IPS-NIHi7 (cell line): ENCODE measurements at regions not wholly inside any gene's neighbourhood (a gene's known extent, or its start where the extent isn't known, plus 50 kb on each side); places are given as distances from the start of the nearest gene placed in this dataset.

Source experiments
- DNase-seq: peaks from one replicate; pipeline ENCODE4 v3.0.0; 2012; ENCODE audit warnings: mixed read lengths; ENCODE audit errors: extremely low spot score

DNA sequence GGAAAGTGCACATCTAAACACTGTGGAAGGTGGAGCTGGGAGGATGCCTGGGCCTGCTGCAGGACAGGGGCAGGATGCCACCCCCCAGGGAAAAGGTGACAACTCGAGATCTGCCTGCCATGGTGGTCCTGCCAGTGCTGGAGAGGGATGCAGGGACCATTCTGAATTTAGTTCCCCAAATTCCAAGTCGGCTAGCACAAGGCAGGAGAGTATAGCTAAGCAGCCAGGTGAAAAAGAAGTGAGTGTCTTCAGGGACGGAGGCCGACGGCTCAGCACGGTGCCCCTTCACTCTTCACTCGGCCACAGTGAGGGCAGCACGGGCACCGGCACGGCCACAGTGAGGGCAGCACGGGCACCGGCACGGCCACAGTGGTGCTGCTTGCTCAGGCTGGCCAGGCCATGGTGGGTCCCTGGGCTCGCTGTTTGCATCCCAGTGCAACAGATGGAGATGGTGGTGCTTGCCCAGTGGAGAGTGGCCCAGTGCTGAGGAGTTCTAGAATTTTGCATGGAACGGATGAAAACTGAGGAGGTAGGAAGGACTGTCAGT is 161.3 kb upstream of the SHH start:
- DNase-seq: no peak

DNA sequence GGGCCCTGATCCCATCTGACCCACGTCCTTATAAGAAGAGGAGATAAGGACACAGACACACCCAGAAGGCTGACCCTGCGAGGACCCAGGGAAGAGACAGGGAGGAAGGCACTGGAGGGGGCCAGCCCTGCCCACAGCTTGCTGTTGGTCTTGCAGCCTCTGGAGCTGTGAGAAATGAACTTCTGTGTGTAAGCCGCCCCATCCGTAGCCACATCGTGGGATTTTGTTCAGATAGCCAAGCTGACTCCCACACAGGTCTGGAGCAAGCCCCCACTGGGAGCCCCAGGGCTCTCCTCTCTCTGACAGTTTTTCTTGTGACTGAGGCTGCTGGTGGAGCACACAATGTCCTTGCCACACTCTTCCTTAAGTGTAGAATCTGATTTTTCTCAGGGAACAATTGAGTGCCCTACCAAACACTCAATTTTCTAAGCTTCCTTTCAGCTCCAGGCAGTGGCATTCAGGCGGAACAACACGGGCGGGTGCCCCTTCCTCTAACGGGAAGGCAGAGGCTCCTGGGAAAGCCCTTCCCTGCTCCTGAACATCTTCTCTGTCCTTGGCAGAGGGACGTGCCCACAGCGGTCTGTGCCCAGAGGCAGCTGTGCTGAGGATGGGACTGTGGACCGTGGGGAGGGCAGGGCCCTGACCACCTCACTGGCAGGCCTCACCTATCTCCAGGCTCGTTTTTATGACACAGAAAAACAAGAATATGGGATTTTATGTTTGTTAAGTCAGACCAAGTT is 160.6 kb upstream of the SHH start:
- no peak for DNase-seq

DNA sequence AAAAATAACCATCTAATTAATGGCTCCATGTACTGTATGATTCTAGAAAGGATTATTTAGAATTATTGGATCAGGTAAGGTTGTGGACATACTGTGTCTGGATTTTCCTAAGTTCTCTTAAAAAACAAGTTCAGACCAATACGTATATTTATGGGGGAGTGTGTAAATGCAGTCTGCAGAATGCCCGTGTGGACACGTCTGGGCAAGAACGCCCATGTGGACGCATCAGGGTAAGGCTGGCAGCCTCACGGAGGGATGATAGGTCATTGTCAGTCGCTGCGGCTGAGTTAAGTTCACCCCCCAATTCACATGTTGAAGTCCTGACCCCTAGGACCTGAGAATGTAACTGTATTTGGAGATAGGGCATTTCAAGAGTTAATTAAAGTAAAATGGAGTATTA is 160.0 kb upstream of the SHH start:
- DNase-seq: no peak

DNA sequence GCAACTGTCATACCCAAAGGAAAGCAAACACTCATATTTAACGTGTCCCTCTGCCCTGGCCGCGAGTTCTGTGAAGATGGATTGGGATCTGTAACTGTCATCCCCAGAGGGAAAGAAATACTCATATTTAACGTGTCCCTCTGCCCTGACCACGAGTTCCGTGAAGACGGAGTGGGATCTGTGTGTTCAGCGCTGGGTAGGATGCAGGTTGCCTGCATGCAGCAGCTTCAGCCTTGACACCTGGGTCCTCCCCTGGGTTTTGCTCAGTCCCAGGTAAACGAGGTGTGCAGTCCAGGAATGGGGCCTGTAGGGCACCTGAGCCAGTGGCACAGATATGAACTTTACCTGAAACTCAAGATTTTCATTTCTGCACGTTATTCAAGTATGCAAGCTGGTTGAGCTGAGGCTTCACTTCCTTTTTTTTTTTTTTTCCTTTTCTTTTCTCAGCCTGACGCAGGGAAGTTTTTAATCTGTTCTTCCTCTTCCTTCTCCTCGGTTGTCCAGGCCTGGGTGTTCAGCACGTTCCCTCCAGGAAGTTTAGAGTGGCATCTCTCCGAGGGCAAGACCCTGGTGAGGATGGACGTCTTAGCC is 159.0 kb upstream of the SHH start:
- no peak for DNase-seq

DNA sequence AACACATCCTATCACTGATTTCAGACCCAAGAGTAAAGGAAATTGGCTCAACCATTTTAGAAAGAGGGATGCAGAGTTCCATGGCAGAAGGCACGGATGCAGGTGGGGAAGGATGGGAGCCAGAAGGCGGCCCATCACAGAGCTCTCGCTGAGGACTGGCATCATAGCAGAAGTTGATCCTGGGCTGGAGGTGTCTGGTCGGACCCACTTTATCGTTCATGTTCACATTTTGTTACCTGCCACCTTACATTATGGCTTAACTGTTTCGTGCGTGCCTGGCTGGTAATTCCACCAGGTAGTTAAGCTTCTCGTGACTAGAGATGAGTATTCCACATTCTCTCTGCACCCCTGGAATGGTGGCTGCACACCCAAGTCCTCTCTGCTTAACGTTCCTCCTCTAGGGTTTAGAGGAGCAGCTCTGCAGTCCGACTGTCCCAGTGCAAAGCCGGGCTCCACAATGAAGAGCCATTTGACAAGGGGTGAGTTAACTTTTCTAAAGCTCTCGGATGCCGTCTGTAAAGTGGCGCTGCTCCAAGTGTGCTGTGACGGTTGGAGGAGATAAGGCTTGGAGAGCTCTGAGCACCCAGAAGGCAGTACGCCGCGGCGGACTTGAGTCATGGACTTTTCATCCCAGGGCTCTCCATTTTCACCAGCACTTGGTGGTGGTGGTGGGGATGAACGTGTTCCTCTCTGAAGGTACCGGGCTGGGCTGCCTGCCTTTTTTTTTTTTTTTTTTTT is 157.1 kb upstream of the SHH start:
- no peak for DNase-seq

DNA sequence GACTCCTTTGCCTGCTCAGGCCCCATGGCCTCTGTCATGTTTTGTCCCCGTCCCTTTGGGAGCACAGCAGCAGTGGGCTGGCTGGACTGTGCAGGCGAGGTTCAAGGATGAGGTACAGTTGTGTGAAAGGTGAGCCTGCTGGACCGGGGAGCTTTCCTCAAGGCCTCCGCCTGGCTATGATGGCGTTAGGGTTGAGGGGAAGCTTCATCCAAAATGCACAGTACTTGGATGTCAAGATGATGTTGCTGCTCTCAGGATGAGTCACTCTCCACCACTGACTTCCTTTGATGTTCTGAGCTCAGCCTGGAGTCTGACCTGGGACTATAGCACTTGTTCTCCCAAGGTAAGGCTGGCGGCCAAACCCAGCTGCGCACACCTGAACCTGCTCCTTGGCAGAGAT is 152.7 kb upstream of the SHH start:
- no peak for DNase-seq

DNA sequence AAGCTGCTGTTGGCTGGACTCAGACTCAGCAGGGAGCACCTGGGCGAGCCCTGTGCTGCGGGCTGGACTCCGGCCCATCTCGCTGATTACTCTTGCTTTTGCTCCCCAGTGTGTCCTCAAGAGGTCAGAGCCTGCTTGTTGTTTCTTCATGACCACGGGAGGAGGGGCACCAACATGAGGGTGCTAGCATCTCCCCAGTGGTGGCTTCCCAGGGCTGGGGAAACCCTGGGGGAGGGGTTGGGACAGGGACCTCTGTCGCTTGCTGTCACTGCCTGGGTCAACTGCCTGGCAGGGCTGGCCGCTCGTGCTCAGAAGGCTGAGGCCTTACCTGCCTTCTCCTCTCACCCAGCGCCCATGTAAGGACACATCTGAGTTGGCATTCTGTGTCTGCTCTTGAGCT is 152.3 kb upstream of the SHH start:
- DNase-seq: no peak

DNA sequence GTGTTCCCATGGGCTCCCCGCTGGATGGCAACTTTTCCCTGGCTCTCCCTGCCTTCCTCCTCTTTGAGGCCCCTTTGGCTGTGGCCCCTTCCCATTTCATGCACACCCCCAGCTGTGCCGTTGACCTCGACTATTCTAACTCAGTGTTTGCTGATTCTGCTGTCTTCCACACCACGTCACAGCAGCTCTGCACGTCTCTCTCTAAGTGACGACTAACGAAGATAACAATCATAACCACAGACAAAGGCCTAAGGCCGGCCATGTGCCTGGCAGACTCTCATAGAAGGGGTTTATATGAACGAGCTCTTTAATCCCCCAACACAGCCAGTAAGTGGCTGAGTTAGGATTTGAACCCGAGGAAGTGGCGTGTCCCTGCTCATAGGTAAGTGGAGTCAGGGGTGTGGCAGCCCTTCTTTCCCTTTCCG is 151.5 kb upstream of the SHH start:
- no peak for DNase-seq

DNA sequence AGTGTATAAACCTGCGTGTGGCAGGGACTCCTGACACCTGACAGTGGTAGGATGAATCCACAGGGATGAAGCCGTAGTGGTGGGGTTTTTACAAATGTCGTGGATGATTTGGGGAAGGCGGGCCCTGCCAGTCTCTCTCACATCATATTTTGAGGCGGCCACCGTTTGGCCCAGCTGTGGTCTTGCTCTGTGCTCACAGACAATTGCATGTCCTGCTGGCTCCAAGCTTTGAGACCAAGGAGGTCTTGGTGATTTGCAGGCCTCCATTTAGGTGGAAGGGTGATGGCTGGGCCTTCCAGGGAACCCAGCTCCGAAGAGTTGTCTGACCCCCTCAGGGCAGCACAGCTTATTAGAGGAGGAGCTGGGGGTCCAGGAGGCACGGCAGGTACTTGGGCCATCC is 151.1 kb upstream of the SHH start:
- no peak for DNase-seq

DNA sequence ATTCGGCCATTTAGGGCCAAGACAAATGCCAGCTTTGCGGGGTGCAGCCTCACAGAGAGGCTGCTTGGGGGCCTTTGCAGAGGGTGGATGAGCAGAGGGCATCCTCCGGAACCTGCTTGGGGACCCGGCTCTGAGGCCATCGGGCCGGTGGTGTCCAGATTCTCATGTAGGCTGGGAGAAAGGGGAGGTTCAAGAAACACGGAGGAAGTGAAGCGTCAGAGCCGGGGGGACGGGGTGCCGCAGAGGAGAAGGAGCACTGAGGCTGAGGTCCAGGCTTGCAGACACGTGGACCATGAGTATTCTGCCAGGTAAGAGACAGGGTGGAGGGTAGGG is 150.7 kb upstream of the SHH start:
- no peak for DNase-seq

DNA sequence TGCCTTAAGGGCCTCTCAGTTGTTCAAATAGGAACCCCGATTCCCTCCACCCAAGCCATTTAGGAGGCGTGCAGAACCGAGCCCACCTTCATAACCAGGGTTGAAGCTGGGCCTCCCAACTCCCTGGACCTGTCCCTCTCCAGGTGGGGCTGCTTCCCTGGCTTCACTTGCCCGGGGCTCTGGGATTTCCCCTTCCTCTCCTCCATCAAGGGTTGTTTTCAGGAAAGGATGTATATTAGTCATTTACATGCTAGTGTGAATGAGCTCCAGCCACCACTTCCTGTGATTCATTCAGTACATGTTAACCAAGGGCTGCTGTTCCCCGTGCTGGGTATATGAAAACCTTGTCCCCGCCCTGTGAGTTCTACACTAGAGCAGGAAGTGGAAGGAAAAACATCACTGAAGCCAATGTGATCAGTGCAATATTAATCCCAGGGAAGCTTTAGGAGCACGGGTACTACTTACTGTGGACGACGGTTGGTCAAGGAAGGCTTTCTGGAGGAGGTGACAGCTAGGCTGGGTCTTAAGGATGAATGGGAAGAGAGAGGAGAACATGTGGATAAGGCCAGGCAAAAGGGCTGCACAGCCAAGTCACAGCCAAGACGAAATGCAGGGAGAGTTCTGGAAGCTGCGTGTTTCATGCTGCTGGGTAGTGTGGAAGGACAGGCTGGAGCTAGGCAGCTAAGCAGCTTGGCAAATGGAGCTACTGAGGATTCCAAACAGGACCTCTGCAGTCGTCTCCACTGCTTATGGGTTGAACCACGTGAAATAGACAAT is 150.1 kb upstream of the SHH start:
- no peak for DNase-seq

DNA sequence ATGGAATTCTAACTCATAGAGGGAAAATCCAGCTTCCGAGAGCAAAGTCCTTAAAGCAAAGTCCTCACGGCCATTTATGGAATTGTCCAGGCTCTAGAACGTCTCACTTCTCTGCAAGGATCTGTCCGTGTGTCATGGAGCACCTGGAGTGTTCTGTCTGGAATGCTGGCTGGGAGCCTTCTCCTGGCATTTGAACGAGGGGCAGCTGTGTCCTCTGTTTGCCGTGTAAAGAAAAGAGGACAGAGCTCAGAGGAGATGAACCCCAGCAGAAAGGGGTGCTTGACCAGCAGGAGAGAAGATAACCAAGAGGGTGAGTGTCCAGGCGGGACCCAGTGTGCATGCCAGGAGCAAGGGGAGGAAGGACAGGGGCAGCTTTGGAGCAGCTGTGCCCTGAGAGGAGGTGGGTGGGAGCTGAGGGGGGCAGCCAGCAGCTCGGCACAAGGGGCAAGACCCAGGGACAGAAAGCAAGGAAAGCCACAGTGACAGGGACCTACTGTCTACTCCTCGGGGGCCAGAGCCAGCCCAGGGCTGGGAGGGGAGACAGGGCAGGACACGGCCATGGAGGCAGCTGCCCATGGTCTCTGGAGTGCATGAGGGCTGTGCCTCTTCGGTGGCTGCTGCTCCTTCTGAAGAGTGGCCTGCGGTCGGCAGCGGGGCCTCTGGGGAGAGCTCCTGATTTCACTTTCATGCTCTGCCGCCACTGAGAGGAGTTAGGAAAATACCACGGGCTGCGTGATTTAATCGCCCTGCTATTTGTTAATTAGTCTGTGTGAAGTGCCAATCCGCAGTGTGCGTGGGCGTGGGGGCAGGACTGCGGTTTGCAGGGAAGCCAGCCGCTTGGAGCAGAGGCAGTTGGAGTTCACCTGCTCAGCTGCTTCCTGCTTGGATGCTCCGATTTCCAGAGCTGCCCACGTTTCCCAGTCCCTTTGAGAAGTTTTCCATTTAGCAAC is 149.3 kb upstream of the SHH start:
- DNase-seq: no peak

DNA sequence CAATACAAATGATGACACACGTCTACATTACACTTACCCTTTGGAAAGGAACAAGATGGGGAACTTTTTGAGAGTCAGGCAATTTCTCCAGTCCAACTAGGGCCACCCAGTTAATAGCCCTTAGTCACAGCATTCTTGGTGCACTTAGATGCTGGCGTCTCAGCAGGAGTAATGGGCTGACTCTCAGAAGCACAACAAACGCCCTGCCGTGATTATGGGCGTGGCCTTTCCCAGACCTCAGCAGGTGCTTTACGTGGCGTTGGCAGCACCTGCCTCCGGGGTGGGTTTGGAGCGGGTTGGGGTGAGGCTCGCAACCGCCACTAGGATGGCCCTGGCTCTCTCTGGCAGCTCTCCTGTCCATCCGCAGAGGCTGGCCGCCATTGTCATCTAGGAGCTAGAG is 147.6 kb upstream of the SHH start:
- DNase-seq: no peak

DNA sequence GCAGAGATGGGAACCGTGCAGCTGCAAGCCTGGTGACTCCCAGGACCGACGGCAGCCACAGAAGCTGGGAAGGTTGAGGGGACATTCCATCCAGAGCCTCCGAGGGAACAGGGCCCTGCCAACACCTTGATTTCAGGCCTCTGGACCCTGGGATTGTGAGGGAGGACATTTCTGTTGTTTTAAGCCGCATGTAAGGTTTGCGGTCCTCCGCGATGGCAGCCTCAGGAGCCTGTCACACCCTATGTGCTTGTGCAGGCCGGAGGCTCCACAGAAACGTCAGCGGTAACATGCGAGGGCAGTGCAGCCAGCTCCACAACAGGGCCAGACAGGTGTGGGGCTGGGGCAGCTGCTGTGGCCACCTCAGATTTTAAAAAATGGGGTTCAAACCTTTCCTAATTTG is 144.7 kb upstream of the SHH start:
- DNase-seq: no peak

DNA sequence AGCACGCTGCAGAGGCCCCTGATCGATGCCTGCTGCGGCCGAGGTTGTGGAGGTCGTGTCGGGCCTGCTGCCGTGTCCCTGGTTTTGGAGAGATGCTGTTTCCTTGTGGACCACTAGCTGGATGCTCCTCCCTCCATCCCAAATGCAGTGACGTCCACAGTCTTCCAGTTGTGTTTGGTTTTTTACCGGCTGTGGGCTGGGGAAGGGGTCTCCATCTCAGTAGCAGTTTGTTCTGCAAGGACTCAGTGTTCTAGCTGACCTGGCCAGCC is 143.0 kb upstream of the SHH start:
- no peak for DNase-seq

DNA sequence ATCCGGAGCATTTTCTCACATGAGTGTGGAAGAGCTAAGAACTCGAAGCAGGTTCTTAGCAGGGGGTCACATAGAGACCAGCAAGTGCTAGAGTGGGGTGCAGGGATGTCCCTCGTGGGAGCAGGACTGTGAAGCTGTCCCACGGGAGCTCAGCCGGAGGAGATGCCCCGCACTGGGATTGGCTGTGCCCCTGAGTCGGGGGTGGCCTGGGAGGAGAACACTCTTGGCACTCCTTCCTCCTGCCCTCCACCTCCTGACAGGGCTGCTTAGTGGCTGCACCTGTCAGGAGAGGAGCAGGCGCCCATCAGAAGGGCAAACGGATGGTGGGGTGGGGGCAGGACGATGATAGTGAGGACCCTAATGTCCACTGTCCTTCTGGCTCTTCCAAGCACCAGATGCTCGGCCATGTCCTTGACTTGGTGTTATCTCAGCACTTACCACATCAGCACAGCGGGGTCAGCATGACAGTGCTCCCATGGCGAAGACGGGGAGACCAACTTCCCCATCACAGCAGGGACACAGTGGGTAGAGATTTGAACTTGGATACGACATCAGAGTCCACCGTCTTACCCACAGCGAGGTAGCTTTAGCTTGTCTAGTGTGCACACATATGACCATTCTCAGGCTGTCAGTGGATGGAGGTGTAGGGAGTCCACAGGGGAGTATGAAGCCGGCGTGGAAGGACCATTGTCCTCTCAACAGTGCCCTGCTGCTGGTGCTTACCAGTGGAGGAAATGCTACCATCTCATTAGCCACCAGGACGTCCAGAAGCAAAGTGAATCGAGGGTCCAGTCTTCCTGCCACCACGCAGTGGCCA is 142.5 kb upstream of the SHH start:
- no peak for DNase-seq

DNA sequence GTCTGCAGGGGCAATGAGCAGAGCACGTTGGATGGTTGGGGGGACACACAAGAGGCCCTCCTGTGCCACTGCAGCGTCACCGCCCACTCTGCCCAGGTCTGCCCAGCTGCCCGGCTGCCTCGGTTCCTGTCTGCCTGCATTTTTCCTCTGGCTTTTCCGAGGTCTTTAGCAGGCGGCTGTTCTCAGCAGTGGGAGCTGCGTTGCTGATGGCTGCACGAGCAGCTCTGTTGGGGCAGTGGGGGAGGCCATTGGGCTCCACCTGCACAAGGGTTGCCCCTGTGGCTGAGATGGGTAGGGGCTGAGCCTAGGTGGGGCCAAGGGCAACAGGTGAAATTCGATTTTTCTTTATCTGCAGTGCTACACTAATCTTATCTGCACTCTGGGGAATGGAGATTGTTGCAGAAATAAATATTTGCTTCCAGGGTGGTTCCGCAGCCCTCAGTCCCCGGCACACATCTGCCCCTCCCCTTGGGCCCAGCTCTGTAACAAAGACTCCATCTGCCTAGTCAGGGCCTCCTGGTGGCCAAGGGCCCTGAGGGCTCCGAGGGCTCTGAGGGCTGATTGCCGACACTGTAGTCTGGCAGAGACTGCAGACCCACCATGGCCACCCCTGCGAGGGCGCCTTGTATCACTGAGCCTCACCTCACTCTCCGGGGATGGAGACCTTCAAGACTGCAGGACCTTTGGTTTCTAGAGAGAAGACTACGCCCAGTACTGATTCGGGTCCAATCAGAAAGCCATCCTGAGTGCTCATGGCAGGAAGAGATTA is 141.7 kb upstream of the SHH start:
- DNase-seq: peak; percentile 51

DNA sequence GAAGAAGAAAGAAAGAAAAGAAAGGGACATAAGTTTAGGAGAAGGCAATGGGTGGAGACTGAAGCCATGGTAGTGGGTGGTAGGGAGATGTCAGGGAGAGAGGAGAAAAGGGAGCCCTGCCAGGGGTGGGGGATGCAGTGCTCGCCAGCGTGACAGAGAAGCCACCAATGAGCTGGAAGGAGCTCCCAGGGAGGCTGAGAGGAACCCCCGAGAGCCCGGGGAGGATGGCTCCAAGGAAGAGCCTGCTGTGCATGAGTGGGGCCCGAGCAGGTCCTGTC is 141.2 kb upstream of the SHH start:
- no peak for DNase-seq

DNA sequence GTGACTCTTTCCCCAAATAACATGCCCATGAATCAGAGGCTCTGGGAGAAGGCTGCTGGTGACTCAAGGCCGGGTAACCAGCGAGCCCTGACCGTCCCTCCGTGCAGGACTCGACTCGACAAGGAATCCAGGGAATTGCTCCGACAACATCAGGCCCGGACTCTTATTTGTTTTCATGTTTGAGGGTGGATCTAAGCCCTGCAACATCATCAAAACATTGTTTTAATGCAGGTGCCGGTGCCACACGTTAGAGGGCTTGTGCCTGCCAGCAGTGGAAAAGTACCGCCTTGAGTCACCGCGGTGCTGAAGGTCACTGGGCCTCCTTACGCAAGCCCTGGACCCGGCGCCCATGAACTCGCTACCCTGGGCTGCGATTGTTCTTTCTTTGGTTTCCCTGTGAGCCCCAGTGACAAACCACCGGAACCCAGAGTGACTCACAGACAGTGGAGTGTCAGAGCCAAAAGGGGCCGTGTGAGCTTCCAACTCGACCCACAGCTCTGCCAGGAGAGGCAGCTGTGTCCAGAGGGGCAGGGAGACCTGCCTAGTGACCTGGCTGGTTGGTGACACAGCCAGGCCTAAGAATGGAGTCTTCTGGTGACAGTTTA is 139.4 kb upstream of the SHH start:
- no peak for DNase-seq
